PC-9 (cell line): ENCODE measurements at regions not wholly inside any gene's neighbourhood (a gene's known extent, or its start where the extent isn't known, plus 50 kb on each side); places are given as distances from the start of the nearest gene placed in this dataset.

Experiments
- EZH2 ChIP-seq: fragments of 200-600 bp; sonication (generic); IDR thresholded peaks from 2 replicates; pipeline ENCODE4 v1.8.0; 2017; ENCODE audit warnings: antibody characterized with exemption, low read depth
- TF ChIP-seq, protein P1 (sequence below): fragments of 200-600 bp; sonication (generic); conservative IDR thresholded peaks from 2 replicates; pipeline ENCODE4 v1.6.1; 2017; ENCODE audit warnings: mixed run types, antibody characterized with exemption, mild to moderate bottlenecking, moderate library complexity

DNA sequence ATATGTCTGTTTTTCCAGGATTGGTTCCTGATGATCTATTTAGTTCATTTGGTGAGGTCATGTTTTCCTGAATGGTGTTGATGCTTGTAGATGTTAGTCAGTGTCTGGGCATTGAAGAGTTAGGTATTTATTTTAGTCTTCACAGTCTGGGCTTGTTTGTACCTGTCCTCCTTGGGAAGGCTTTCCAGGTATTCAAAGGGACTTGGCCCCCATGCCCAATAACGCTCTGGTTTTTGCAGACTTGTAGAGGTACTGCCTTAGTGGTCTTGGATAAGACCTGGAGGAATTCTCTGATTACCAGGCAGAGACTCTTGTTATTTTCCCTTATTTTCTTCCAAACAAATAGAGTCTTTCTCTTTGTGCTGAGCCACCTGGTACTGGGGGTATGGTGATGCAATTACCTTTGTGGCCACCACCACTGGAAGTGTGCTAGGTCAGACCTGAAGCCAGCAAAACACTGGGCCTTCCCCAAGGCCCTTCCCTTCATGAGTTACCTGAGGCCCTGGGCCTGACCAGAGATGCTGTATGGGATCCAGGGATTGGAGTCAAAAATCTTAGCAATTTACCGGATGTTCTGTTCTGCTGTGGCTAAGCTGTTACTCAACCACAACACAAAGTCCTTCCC, 63.3 kb upstream of the RXFP1 start:
- no peak for TF ChIP-seq EZH2
- TF ChIP-seq, protein P1, sequence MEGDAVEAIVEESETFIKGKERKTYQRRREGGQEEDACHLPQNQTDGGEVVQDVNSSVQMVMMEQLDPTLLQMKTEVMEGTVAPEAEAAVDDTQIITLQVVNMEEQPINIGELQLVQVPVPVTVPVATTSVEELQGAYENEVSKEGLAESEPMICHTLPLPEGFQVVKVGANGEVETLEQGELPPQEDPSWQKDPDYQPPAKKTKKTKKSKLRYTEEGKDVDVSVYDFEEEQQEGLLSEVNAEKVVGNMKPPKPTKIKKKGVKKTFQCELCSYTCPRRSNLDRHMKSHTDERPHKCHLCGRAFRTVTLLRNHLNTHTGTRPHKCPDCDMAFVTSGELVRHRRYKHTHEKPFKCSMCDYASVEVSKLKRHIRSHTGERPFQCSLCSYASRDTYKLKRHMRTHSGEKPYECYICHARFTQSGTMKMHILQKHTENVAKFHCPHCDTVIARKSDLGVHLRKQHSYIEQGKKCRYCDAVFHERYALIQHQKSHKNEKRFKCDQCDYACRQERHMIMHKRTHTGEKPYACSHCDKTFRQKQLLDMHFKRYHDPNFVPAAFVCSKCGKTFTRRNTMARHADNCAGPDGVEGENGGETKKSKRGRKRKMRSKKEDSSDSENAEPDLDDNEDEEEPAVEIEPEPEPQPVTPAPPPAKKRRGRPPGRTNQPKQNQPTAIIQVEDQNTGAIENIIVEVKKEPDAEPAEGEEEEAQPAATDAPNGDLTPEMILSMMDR: no peak
